A673 (cell line): ENCODE measurements at regions not wholly inside any gene's neighbourhood (a gene's known extent, or its start where the extent isn't known, plus 50 kb on each side); places are given as distances from the start of the nearest gene placed in this dataset.

ENCODE experiments used
- CTCF ChIP-seq: fragments of 300-800, 200-600 bp; sonication (generic); conservative IDR thresholded peaks from 2 replicates; pipeline ENCODE4 v1.5.1; 2017; ENCODE audit warnings: low read depth, mild to moderate bottlenecking, antibody characterized with exemption, low read length, moderate library complexity, mixed read lengths
- EZH2 ChIP-seq: fragments of 200-600 bp; sonication (generic); IDR thresholded peaks from 2 replicates; pipeline ENCODE4 v1.6.1; 2017; ENCODE audit warnings: borderline replicate concordance, low read depth, mild to moderate bottlenecking, mixed read lengths, antibody characterized with exemption, low read length; ENCODE audit not compliant: poor library complexity, severe bottlenecking

- no peak for TF ChIP-seq CTCF
- TF ChIP-seq EZH2, result no peak
Observed at GRCh38 chr10:107692072-107692471, 527.6 kb upstream of the SORCS1 start.
